ENCODE measurements at regions not wholly inside any gene's neighbourhood (a gene's known extent, or its start where the extent isn't known, plus 50 kb on each side); places are given as distances from the start of the nearest gene placed in this dataset.

DNA sequence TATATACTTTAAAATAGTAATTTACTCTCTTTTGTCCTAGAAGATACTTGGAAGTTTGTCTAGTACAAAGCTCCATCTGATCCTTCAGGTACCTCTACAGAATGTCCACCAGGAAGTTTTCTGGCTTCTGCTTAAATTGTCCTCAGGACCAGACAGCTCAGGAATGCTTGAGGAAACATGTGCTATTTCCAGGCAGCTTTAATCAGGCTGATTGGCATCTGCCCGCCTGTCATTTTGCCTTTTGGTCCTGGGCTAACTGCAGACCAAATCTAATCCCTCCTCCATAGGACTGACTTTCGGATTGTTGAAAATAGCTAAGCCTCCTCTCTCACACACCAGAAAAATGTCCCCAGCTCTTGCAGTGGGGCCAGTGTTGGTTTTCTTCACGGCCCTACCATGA, 113.4 kb upstream of the RGMA start:
- no peak overlapping the region for H3K4me3 ChIP-seq (ENCODE audit: low read depth, low read length)
- no peak for TF ChIP-seq CTCF (IDR thresholded peaks at IDR 0.05; ENCODE audit: insufficient read depth, low read length)
- no peak for DNase-seq (ENCODE audit: low read depth)

DNA sequence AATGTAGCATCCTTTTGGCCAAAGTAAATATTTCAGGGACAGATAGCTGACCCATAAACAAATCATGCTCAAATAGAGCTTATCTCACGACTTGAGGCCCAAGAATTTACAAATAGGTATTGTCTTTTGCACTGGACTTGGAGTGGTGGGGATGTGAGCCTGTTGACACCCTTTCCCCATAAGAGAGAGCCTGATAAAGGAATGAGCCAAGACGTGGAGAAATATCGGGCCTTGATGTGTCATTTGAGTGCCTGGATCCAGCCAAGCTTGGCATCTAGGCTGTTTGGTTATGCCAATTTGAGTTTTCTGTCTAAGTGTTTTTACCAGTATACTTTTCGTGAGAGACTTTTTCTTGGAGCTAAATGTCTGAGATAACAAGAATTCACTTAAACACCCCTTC, 112.9 kb upstream of the RGMA start:
- no peak for TF ChIP-seq CTCF (IDR thresholded peaks at IDR 0.05; ENCODE audit: insufficient read depth, low read length)
- H3K4me3 ChIP-seq (ENCODE audit: low read depth, low read length), result no peak overlapping the region
- DNase-seq (ENCODE audit: low read depth), result no peak

- DNase-seq (ENCODE audit: low read depth), result no peak
- TF ChIP-seq CTCF (IDR thresholded peaks at IDR 0.05; ENCODE audit: insufficient read depth, low read length), result no peak
- no peak overlapping the region for H3K4me3 ChIP-seq (ENCODE audit: low read depth, low read length)
Measured at GRCh38 chr15:93200837-93201226, 111.8 kb upstream of the RGMA start.

DNA sequence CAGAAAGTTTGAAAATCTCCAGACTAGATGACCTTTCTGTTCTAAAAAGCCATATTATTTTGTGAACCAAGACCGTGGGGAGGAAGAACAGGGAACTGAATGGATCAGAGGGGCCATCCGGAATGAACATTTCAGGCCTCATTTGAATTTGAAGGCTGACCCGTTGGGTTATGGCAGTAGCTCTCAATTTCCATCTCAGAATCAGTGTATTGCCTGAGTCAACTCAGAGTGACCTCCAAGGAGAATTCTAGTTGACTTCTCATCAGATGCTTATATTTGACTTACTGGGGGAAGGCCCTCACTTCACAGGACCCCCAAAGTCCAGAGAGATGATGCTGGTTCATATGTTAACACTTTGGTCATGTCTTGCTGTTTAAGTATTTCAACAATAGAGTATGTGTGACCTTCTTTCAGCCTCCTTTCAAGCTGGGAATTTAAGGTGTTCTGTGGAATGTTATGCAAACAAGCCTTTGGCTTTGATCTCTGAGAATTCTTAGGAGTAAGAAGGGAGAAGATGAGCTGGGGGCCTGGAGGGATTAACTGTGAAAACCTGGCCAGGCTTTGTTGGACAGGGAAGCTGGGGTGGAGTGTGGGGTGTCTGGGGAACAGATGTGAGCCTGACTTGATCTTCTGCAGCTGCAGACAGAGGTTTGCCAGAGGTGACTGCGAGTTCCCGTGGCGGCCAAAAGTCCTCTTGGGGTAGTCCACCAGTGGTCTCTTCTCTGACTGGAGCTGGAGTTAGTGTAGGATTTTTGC, 111.2 kb upstream of the RGMA start:
- DNase-seq (ENCODE audit: low read depth), result no peak
- no peak overlapping the region for H3K4me3 ChIP-seq (ENCODE audit: low read depth, low read length)
- TF ChIP-seq CTCF (IDR thresholded peaks at IDR 0.05; ENCODE audit: insufficient read depth, low read length), result no peak

GRCh38 chr15:93196135-93196670, 107.2 kb upstream of the RGMA start:
- no peak overlapping the region for H3K4me3 ChIP-seq (ENCODE audit: low read depth, low read length)
- TF ChIP-seq CTCF (IDR thresholded peaks at IDR 0.05; ENCODE audit: insufficient read depth, low read length), result no peak
- no peak for DNase-seq (ENCODE audit: low read depth)

DNA sequence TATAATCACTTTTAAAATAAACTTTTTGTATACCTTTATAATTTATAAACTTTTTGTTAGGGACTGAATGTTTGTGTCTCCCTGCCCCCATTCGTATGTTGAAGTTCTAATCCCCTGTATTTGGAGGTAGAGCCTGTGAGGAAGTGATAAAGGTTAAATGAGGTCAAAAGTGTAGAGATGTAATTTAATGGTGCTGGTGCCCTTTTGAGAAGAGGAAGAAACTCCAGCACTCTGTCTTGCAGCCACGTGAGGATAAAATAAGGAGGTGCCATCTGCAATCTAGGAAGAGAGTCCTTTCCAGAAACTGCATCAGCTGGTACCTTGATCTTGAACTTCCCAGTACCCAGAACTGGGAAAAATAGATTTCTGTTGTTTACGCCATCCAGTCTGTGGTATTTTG, 106.1 kb upstream of the RGMA start:
- no peak overlapping the region for H3K4me3 ChIP-seq (ENCODE audit: low read depth, low read length)
- DNase-seq (ENCODE audit: low read depth), result no peak
- no peak for TF ChIP-seq CTCF (IDR thresholded peaks at IDR 0.05; ENCODE audit: insufficient read depth, low read length)

DNA sequence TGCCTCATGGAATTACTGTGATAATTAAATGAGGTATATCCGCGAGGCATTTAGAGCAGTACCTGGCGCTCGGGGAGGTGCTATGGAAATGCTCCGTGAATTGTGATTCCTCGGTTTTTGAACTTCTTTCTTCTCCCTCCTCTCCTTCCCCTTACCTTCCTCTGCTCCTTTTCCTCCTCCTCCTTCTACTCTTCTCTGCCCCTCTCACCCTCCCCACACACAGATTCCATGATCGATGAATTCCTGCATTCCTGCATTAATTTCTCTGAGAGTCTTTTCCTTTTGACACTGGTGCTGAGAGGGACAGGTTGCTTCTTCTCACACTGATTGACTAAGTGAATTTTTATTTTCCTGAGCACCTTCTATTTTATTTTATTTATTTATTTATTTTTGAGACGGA, 101.2 kb upstream of the RGMA start:
- TF ChIP-seq CTCF (IDR thresholded peaks at IDR 0.05; ENCODE audit: insufficient read depth, low read length), result no peak
- no peak for DNase-seq (ENCODE audit: low read depth)
- H3K4me3 ChIP-seq (ENCODE audit: low read depth, low read length), result no peak overlapping the region
